HFFc6 (cell line): ENCODE measurements at regions not wholly inside any gene's neighbourhood (a gene's known extent, or its start where the extent isn't known, plus 50 kb on each side); places are given as distances from the start of the nearest gene placed in this dataset.

Experiments
- DNase-seq: peaks from one replicate; pipeline ENCODE4 v3.0.0-alpha.2; 2018
- H3K27ac Mint-ChIP-seq: 2 replicates; pipeline ENCODE4 v1.8.0; 2020; ENCODE audit warnings: mild to moderate bottlenecking, mixed read lengths
- H3K27me3 Mint-ChIP-seq: 2 replicates; pipeline ENCODE4 v1.8.0; 2021; ENCODE audit warnings: mild to moderate bottlenecking, moderate library complexity, mixed read lengths; ENCODE audit not compliant: insufficient read depth
- H3K36me3 Mint-ChIP-seq: 2 replicates; pipeline ENCODE4 v1.8.0; 2021; ENCODE audit warnings: low read depth, mixed read lengths
- H3K4me1 Mint-ChIP-seq: 2 replicates; pipeline ENCODE4 v1.8.0; 2020; ENCODE audit warnings: low read depth, mixed read lengths
- H3K4me3 Mint-ChIP-seq: 2 replicates; pipeline ENCODE4 v1.8.0; 2020; ENCODE audit warnings: mild to moderate bottlenecking, moderate library complexity, mixed read lengths
- H3K9me3 Mint-ChIP-seq: 2 replicates; pipeline ENCODE4 v1.8.0; 2020; ENCODE audit warnings: mild to moderate bottlenecking, mixed read lengths
- TF ChIP-seq, protein P1 (sequence below): fragments of 200-600 bp; sonication (generic); IDR thresholded peaks from 2 replicates; pipeline ENCODE4 v1.5.0; 2021; ENCODE audit warnings: antibody characterized with exemption, mild to moderate bottlenecking

DNA sequence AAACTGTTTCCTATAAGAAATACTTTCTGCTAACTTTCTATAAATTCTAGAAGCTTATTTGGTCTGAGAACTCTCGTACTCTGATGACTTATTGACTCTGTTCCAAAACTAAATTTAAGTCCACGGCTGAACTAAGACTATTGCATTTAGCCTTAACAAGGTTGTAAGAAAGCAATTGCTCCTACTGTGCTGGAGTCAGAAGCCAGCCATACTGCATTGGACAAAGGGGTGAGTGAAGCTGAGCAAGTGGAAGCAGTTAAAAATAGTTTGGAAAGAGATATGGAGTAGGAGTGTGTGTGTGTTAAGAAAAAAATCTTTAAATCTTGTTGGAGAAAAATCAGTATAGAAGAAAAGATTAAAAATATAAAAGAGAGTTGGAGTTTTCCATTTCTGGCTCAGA, 1360.1 kb upstream of the CELF2 start:
- no peaks in the 10 kb centered on the region for H3K4me1 Mint-ChIP-seq
- TF ChIP-seq, protein P1, sequence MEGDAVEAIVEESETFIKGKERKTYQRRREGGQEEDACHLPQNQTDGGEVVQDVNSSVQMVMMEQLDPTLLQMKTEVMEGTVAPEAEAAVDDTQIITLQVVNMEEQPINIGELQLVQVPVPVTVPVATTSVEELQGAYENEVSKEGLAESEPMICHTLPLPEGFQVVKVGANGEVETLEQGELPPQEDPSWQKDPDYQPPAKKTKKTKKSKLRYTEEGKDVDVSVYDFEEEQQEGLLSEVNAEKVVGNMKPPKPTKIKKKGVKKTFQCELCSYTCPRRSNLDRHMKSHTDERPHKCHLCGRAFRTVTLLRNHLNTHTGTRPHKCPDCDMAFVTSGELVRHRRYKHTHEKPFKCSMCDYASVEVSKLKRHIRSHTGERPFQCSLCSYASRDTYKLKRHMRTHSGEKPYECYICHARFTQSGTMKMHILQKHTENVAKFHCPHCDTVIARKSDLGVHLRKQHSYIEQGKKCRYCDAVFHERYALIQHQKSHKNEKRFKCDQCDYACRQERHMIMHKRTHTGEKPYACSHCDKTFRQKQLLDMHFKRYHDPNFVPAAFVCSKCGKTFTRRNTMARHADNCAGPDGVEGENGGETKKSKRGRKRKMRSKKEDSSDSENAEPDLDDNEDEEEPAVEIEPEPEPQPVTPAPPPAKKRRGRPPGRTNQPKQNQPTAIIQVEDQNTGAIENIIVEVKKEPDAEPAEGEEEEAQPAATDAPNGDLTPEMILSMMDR = no peak
- H3K27ac Mint-ChIP-seq = no peak overlapping the region

GRCh38 chr10:9668411-9668810, 1349.3 kb upstream of the CELF2 start:
- no peak overlapping the region for H3K4me3 Mint-ChIP-seq
- H3K9me3 Mint-ChIP-seq = peaks cover 55% of the 10 kb centered on the region
- TF ChIP-seq, protein P1 = no peak
- DNase-seq = no peak
- H3K36me3 Mint-ChIP-seq = peaks cover 5% of the 10 kb centered on the region; the same call in 1 of the 2 replicates
- H3K27ac Mint-ChIP-seq = no peak overlapping the region
- no peaks in the 10 kb centered on the region for H3K27me3 Mint-ChIP-seq
- H3K4me1 Mint-ChIP-seq = no peaks in the 10 kb centered on the region

More for the DNA sequence above, 1360.1 kb upstream of the CELF2 start:
- peaks cover 52% of the 10 kb centered on the region for H3K9me3 Mint-ChIP-seq
- no peaks in the 10 kb centered on the region for H3K36me3 Mint-ChIP-seq
- DNase-seq = no peak
- no peak overlapping the region for H3K4me3 Mint-ChIP-seq
- H3K27me3 Mint-ChIP-seq = no peaks in the 10 kb centered on the region

GRCh38 chr10:9670911-9671310, 1346.8 kb upstream of the CELF2 start:
- no peaks in the 10 kb centered on the region for H3K27me3 Mint-ChIP-seq
- H3K27ac Mint-ChIP-seq = no peak overlapping the region
- peaks cover 5% of the 10 kb centered on the region; the same call in 1 of the 2 replicates for H3K36me3 Mint-ChIP-seq
- H3K4me3 Mint-ChIP-seq = no peak overlapping the region
- no peak for DNase-seq
- peaks cover 48% of the 10 kb centered on the region for H3K9me3 Mint-ChIP-seq
- TF ChIP-seq, protein P1 = no peak
- no peaks in the 10 kb centered on the region for H3K4me1 Mint-ChIP-seq

DNA sequence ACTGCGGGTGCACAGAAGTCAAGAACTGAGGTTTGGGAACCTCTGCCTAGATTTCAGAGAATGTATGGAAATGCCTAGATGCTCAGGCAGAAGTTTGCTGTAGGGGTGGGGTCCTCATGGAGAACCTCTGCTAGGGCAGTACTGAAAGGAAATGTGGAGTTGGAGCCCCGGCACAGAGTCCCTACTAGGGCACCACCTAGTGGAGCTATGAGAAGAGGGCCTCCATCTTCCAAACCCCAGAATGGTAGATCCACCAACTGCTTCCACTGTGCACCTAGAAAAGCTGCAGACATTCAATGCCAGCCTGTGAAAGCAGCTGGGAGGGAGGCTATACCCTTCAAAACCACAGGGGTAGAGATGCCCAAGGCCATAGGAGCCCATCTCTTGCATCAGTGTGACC, 1336.0 kb upstream of the CELF2 start:
- H3K4me1 Mint-ChIP-seq = no peaks in the 10 kb centered on the region
- TF ChIP-seq, protein P1 = no peak

DNA sequence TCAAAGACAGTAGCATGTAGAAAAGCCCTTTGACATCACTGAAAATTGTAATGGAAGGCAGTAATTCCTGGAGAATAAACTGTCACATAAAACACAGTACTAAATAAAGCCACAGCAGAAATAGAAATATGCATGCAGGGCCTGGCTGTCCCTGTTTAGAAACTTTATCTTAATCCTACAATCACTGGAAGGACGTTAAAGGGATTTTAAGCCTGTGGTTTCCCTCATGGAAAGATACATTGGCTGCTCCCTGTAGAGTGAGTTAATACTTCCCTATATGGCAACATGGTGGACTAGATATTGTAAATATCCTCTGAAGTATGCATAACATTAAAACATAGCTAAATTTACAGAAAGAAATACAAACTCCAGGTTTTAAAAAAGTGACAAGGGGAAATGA, 1334.9 kb upstream of the CELF2 start:
- no peak for DNase-seq
- TF ChIP-seq, protein P1 = no peak
- H3K27ac Mint-ChIP-seq = no peak overlapping the region
- H3K4me3 Mint-ChIP-seq = no peak overlapping the region
- H3K36me3 Mint-ChIP-seq = no peaks in the 10 kb centered on the region
- H3K4me1 Mint-ChIP-seq = no peaks in the 10 kb centered on the region
- H3K9me3 Mint-ChIP-seq = peaks cover 28% of the 10 kb centered on the region
- H3K27me3 Mint-ChIP-seq = no peaks in the 10 kb centered on the region

More for the DNA sequence above, 1336.0 kb upstream of the CELF2 start:
- peaks cover 34% of the 10 kb centered on the region for H3K9me3 Mint-ChIP-seq
- no peak for DNase-seq
- no peaks in the 10 kb centered on the region for H3K27me3 Mint-ChIP-seq
- H3K27ac Mint-ChIP-seq = no peak overlapping the region
- no peaks in the 10 kb centered on the region for H3K36me3 Mint-ChIP-seq
- no peak overlapping the region for H3K4me3 Mint-ChIP-seq

GRCh38 chr10:9684186-9684585, 1333.5 kb upstream of the CELF2 start:
- no peak for DNase-seq
- H3K9me3 Mint-ChIP-seq = peaks cover 27% of the 10 kb centered on the region
- H3K27me3 Mint-ChIP-seq = no peaks in the 10 kb centered on the region
- no peaks in the 10 kb centered on the region for H3K4me1 Mint-ChIP-seq
- no peaks in the 10 kb centered on the region for H3K36me3 Mint-ChIP-seq
- no peak overlapping the region for H3K4me3 Mint-ChIP-seq
- H3K27ac Mint-ChIP-seq = no peak overlapping the region
- TF ChIP-seq, protein P1 = no peak
